HG03457 (cell line): ENCODE measurements at regions not wholly inside any gene's neighbourhood (a gene's known extent, or its start where the extent isn't known, plus 50 kb on each side); places are given as distances from the start of the nearest gene placed in this dataset.

Experiments used
- ATAC-seq: cut with Tn5 transposase; IDR thresholded peaks from one replicate; pipeline ENCODE4 v1.9.1; 2021; ENCODE audit warnings: moderate number of reproducible peaks; ENCODE audit not compliant: unreplicated experiment

DNA sequence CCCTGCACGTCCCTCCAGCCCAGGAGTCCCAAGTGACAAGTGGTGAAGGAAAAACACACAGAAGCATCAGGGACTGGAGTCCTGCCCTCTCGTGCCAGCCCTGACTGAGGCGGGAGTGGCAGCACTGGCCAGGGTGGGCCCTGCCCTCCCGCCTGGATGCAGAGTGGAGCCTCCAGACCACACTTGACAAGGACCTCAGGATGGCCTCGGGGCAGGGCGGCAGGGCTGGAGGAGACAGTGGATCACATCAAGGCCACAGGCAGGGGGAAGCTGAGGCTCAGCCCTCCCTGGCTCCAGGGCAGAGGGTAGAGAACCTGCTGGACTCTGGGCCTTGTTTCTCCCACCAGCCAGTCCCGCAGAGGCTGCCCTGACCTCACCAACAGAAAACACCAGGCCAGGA is 128.8 kb upstream of the CDH4 start:
- no peak for ATAC-seq

DNA sequence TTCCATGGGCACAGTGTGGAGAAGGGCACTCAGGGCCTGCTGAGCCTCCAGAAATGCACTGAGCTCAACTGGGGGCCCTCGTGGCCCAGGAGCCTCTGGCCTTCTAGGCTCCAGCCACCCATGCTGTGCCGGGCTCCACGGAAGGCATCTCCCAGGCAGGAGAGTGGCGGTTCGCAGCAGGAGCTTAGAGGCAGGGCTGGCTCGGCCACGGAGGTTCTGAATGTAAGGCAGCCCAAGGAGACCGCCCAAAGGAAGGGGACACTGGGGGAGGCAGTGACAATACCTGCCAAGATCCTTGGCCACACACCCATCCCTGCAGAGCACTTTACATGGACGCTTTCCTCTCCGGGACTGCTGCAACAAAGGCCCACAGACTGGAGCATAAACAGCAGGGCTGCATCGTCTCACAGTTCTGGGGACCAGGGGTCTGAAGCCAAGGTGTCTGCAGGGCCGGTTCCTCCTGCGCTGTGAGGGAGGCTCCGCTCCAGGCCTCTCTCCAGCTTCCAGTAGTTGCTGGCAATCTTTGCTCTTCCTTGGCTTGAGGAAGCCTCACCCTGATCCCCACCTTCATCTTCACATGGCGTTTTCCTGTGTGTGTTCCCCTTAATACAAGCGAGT is 128.2 kb upstream of the CDH4 start:
- no peak for ATAC-seq

DNA sequence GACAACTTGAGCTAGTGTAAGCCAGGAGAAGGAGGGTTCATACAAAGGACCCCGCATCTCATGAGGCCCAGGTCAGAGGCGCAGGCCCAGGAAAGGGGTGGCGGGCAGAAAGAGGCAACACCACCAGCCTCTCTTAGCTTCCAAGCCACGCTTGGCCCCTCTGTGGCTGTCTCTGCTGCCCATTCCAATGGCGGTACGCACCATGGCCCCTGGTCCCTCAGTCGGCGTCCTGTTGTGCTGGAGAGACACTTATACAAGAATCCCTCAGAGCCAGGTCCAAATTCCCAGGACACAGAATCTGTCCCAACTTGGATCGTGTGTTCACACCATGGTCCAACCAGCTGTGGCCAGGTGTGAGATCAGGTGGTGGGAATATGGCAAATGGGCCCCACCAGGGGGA is 127.0 kb upstream of the CDH4 start:
- ATAC-seq, result no peak

DNA sequence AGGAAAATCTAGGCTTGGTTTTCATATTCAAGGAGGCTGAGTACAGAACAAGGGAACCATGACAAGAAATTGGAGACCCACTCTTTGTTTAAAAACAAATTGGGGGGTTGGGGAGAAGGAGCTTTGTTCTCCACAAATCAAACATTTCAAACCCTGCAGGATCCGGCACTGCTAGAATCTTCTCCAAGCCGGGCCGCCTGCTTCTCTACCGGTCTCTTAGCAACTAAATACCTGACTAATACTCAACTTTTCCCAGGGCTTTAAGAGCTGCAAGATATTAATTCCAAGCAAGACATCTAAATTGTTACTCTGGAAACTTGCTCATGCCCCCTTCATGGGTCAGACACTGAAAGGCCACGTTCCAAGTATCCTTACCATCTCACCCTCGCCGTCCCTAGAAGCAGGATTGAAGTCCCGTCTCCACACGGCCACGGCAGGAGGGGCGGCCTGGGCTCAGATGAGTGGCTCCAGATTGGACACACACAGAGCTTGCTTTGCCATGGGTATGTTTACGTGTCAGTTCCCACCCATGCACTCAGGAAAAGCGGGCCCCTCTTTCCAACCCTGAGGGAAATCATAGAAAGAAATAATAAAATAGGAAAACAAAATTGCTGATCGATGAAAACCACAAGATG is 126.4 kb upstream of the CDH4 start:
- no peak for ATAC-seq

DNA sequence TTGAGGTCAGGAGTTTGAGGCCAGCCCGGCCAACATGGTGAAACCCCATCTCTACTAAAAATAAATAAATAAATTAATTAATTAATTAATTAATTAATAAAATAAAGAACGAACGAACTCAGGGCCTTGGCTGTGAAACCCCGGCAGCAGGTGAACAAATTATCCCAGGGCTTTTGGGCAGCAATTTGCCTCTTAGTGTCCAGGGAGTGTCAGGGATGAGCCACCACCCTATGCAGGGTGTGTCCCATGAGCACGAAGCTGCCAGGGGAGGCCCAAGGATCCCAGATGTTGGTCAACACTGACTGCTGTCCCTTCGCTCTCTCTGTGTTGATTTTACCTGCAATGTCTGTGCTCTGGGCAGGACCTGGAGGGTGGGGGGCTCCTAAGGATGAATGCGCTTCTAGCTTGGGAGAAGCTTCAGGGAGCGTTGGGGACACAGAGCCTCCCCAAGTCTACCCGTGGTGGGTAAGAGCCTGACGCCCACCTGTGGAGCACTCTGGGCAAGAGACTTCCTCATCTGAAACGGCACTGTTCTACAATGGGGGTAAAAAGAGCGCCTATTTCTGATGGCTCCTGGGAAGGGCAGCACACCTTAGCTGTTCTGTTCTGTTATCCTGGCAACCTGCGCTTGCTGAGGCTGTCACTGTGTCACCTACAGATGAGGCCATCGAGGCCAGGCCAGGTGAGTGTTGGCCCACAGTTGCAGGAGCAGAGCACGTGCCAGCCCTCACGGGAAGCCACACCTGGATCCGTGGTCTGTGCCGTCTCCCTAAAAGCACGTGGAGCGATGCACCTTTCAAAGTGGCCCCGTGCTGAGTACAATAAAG is 125.5 kb upstream of the CDH4 start:
- no peak for ATAC-seq

DNA sequence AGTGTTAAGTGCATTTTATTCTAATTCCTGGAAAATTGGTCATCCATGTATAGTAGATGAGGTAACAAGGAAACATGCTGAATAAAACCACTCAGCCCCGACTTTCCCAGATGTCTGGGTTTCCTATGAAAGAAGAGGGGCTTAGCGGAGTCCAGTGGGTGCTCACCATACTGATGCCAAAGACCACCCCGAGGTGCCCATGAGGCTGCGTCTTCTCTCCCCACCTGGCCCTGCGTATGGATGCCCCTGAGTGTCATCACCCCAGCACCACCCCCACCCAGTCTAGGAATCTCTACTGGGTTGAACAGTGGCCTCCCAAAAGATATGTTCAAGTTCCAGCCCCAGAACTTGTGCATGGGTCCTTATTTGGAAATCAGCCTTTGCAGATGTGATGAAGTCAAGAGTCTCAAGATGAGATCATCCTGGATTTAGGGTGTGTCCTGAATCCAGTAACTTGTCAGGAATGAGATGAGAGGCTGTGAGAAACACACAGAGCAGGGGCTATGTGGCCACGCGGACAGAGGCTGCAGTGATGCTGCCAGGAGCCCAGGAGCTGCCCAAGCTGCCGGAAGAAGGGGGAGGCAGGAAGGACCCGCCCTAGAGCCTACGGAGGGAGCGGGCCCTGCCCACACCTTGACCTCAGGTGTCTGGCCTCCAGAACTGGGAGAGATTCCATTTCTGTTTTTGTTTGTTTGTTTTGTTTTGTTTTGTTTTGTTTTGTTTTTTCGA is 124.6 kb upstream of the CDH4 start:
- ATAC-seq, result no peak

DNA sequence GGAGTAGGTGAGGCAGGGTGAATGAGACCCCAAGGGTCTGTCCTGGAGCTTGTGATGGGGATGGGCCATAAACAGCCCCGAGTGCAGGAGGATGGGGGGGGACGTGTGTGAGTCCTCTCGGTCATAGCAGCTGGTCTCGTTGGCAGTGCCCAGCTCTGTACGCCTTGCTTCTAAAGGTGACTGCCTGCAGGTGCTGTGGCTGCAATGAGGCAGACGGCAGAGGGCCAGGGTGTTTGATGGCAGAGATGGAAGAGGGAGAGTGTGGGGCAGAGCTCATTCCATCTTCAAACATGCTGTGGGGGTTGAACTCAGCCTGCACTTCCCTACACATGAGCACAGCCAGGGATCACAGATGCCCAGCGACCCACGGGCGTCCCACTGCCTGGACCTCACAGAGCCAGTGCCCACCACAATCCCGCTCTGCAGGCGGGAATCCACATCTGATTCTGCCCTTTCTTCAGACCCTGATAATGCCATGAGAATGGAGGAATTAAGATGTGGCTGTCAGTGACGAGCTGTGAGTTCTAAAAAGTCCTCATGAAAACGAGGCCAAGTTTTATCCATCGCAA is 123.3 kb upstream of the CDH4 start:
- no peak for ATAC-seq

DNA sequence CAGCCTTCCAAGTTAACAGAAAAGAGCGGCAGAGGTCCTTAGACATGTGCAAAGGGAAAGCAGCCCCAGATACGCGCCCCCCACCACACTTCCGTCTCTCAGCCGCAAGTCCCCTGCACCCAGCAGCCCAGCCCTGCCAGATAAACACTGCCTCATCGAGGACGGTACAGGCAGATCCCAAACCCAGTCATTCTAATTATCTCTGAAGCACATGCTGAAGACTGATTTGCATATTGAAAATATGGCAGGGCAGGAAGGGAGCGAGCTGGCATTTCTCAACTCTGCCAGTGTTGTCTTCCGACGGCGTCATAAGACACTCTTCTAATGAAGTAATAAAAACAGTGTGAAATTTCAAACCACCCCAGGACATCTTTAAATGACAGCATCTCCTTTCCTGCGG is 122.8 kb upstream of the CDH4 start:
- no peak for ATAC-seq

DNA sequence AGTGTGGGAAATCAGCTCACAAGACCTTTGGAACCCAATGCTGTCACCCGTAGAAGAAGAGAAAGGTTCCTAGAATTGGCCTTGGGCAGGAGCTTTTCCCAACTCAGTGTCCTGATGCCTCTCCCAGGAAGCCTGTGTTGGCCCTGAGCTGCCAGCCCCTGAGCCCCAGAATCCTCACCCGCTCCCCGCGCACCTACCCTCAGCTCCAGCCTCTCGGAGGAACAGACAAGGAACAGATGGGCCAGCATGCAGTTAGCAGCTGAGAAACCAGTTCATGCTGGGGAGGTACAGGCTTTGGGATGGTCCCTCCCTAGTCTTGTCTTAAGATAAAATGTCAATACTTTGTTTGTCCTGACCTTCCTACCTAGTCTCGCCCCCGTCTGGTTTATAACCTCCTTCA is 121.9 kb upstream of the CDH4 start:
- no peak for ATAC-seq

DNA sequence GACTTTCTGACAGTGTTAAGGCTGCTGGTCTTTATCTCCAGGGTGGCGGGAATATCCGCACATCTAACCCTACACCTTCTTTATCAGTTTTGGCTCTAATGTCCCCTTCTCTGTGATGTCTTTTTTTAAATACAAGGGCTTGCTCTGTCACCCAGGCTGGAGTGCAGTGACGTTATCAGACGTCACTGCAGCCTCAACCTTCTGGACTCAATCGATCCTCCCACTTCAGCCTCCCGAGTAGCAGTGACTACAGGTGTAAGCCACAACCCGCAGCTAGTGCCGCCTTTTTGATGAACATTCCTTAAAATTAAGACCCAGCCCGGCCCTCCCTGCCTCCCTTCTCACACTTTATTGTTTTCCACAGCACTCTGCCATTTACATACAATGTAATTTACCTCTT is 120.1 kb upstream of the CDH4 start:
- no peak for ATAC-seq

DNA sequence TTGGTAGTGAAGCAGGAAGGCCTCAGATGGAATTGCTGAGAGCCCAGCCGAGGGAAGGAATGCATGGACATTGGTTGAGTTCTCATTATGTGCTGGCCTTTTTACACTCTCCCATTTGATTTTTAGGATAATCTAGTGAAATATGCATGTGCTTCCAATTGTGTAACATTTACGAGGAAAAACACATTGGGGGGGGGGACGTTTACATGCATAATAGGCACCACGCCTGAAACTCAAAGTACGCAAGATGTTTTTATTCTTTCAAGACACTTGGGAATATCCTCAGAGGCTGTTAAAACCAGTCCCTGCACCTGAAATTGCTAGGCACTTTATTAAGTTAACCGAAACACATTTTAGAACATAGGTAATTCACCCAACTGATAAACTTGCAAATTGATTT is 118.5 kb upstream of the CDH4 start:
- no peak for ATAC-seq

DNA sequence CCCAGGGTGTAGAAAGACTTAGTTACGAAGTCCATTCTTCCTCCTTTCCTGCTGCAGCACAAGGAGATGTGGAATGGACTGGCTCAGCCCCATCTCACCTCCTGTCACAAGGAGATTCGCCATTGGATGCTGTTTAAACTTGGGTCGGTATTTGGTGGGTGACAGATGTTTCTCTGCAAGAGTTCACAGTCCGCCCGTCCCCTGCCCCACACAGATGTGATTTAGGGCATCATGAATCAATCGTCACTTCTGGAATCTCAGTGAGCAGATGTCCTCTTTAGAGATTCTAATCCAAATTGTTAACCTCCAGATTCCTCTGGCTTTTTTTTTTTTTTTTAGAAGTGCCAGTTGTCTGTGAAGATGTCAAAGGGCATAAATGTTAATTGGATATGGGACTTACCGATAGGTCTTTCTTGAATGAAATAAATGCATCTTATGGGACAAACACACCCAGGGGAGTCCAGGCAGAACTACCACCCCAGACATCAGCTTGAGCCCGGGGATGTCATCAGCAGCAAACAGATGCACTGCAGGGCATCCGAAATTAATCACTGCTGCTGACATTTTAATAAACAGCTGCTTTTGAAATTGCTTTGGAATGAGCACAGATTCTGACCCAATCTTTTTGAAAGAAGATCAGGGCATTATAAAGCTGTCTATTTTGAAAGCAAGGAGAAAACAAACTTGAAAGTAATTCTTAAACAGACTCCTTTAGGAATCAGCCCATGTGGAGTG is 117.6 kb upstream of the CDH4 start:
- ATAC-seq, result no peak

DNA sequence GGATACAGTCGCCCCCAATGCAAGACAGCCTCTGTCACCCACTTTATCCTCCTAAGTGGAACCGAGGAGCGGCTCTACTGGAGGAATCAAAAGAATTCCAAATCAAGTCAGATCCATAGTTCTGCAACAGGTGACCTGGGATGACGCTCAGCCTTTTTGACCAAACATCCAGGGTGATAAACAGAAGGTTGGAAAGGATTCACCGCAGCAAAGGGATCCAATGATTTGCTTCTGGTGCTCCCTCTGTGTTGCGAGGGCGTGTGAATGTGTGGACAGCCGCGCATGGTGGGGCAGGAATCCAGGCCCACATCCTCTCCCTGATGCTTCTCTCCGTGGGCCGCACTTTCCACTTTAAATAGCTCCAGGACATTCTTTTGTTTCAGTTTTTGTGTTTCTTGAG is 116.8 kb upstream of the CDH4 start:
- no peak for ATAC-seq

DNA sequence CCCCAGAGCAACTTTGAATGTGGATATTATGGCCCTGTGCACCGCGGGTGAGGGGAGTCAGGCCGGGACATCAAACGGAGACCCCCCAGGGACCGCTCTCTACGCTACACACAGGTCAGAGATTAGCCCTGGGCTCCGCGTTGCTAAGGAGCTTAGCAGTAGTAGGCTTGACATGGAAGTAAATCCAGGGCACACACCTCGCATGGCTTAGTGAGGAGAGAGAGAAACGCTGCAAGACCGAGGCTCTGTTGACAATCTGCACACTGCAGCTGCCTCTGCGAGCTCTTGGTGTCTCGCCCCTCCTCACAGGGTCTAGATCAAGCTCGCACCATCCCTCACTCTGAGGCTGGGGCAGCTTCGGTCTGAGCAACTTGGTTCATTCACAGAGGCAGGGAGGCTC is 116.1 kb upstream of the CDH4 start:
- no peak for ATAC-seq

DNA sequence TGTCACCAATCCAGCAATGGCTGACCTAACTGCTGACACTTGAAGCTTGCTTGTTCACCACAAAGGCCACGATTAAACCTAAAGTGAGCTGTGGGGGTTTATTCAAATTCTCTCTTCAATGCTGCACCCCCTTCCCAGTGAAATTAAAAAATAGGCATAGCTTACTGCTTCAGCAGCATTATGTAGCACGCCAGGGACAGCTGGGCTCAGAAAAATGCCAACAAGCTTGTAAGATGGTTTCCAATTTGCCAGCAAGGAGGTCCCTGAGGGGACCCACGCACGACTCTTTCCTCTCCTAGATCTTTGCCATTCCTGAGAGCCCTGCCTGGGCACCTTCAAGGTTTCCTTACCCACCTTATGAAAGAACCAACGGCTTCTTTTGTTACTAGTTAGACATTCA is 113.5 kb upstream of the CDH4 start:
- ATAC-seq, result no peak

DNA sequence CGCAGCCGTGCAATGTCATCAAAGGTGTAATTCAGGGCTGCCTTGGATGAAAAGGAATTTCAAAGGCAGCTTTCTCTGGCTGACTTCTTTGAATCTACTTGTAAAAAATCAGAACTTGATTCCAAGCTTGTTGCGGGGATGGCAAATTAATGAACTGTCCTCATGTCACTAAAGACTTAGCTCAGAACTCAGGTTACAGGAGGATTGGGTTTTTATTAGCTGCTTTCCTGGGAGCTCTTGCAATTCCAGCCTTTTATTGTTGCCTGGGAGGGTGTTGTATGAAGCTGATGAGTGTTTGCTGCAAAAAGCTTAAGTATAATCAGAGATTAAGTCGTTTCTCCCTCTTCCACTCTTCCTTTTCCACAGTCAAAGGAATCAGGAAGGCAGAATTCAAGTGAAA is 113.0 kb upstream of the CDH4 start:
- no peak for ATAC-seq

DNA sequence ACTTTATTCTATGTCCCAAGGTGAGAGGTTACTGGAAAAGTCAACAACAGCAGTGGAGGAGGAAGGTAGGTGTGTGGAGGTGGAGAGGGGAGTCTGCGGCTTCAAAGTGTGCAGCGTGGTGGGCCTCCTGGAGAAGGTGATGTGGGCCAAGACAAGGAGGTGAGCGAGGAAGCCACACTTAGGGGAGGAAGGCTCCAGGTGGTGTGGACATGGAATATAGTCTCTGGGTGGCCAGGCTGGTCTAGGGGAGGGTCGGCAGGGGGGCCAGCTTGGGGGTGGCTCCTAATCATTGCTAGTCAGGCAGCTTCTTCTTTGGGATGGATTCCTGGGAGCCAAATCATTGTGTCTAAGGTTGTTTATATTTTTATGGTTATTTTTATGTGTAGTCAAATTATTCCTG is 111.5 kb upstream of the CDH4 start:
- no peak for ATAC-seq

DNA sequence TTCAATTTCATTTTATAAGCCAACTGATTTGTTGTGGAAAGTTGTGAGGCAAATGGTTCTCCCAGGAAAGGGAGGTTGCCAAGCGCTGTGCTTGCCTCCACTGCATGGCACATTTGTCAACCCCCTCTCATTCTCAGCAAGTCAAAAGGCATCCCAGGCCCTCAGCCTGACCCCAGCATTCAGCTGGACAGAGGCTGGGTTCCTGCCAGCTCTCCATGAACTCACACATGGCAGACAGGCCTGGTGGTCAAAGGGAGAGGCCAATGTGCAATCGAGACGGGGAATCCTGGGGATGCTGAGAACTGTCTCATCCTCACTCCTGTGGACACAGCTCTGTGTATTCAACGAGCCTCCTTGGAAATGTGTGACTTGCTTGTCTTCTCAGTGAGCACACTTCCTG is 106.0 kb upstream of the CDH4 start:
- ATAC-seq, result no peak

DNA sequence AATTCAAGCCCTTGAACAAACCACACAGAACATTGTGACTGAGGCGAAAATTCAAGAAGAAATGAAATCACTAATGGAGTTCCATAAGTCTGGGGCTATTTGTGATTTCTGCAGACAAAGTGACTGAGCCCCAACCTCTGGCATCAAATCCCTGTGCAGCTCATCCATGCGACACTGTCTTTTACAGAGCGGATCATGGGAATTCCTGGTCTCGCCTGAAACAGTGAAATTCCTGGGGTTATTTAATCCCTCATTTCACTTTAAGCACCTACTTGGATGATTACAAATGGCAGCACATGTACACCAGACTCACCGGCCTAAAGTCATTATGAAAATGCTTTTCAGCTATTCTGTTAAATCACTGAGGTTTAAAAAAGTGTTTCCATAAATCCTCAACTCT is 102.4 kb upstream of the CDH4 start:
- no peak for ATAC-seq

DNA sequence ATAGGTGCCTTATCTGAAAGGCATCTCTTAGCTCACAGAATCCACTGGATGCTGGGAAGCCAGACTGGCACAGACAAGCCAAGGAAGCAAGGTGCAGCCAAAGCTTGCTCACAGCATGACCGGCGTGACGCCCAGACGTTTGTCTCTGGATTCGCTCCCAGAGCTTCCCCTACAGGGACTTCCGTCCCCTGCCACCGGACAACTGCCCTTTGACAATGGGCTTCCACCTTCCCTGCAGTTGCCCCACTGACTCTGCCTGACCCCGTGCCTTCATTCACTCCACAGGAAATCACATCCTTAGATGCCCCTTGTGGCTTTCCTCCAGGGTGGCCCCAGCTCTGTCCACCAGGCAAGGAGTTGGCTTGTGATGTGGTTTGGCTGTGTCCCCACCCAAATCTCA is 94.8 kb upstream of the CDH4 start:
- ATAC-seq, result no peak
